Liver (tissue), 8 donors: ENCODE measurements at regions not wholly inside any gene's neighbourhood (a gene's known extent, or its start where the extent isn't known, plus 50 kb on each side); places are given as distances from the start of the nearest gene placed in this dataset.

Experiments
- DNase-seq: peaks from one replicate; pipeline ENCODE4 v3.0.0-alpha.2; 2017; ENCODE audit warnings: low spot score
- H3K27ac ChIP-seq, 2 donors: one replicate each; pipeline ENCODE4 v1.7.0; 2013; ENCODE audit warnings: inconsistent platforms in 2 of 2, low read length in 2 of 2, control low read depth in 1 of 2, low read depth in 1 of 2, mild to moderate bottlenecking in 1 of 2
- H3K27me3 ChIP-seq, 4 donors: one replicate each; pipeline versions ENCODE4 v1.6.1 to v1.7.0; 2013; ENCODE audit warnings: low read length in 3 of 4, inconsistent platforms in 1 of 4, mild to moderate bottlenecking in 1 of 4, moderate library complexity in 1 of 4; ENCODE audit not compliant: control insufficient read depth in 4 of 4, insufficient read depth in 4 of 4
- H3K36me3 ChIP-seq, 4 donors: one replicate each; pipeline versions ENCODE4 v1.6.1 to v1.7.0; 2013; ENCODE audit warnings: low read length in 3 of 4, mild to moderate bottlenecking in 3 of 4, low read depth in 1 of 4, moderate library complexity in 1 of 4; ENCODE audit not compliant: control insufficient read depth in 4 of 4, insufficient read depth in 3 of 4
- H3K4me1 ChIP-seq, 4 donors: one replicate each; pipeline versions ENCODE4 v1.6.1 to v1.7.0; 2013; ENCODE audit warnings: low read length in 3 of 4, mild to moderate bottlenecking in 3 of 4, moderate library complexity in 1 of 4; ENCODE audit not compliant: control insufficient read depth in 4 of 4, insufficient read depth in 4 of 4
- H3K4me3 ChIP-seq, 3 donors: one replicate each; pipeline versions ENCODE4 v1.6.1 to v1.7.0; 2013; ENCODE audit warnings: low read length in 3 of 3, control low read depth in 1 of 3, low read depth in 1 of 3, mild to moderate bottlenecking in 1 of 3
- H3K9ac ChIP-seq, 2 donors: one replicate each; pipeline ENCODE4 v1.7.0; 2013; ENCODE audit warnings: low read length in 2 of 2, mild to moderate bottlenecking in 2 of 2, moderate library complexity in 2 of 2, control low read depth in 1 of 2, low read depth in 1 of 2
- H3K9me3 ChIP-seq, 4 donors: one replicate each; pipeline versions ENCODE4 v1.6.1 to v1.7.0; 2013; ENCODE audit warnings: low read length in 3 of 4; ENCODE audit not compliant: control insufficient read depth in 4 of 4
- ATF3 ChIP-seq: IDR thresholded peaks from 2 replicates; pipeline ENCODE4 v1.6.1; 2016; ENCODE audit warnings: antibody characterized with exemption
- CTCF ChIP-seq: fragments of 150-350 bp; IDR thresholded peaks from 2 replicates; pipeline ENCODE4 v1.5.1; 2017; ENCODE audit warnings: improper control_type of control experiment, low read depth, low read length; ENCODE audit not compliant: missing input control
- HNF4A ChIP-seq, 2 donors: conservative IDR thresholded peaks; 2 replicates each; pipeline ENCODE4 v1.6.1; 2016; ENCODE audit warnings: antibody characterized with exemption in 2 of 2, mild to moderate bottlenecking in 2 of 2
- JUND ChIP-seq, 2 donors: IDR thresholded peaks; 2 replicates each; pipeline ENCODE4 v1.6.1; 2016; ENCODE audit warnings: antibody characterized with exemption in 2 of 2
- MAX ChIP-seq: IDR thresholded peaks from 2 replicates; pipeline ENCODE4 v1.6.1; 2016; ENCODE audit warnings: antibody characterized with exemption
- NR2F2 ChIP-seq: IDR thresholded peaks from 2 replicates; pipeline ENCODE4 v1.6.1; 2016; ENCODE audit warnings: antibody characterized with exemption
- RAD21 ChIP-seq, 2 donors: IDR thresholded peaks; 2 replicates each; pipeline ENCODE4 v1.6.1; 2016; ENCODE audit warnings: antibody characterized with exemption in 2 of 2, mild to moderate bottlenecking in 2 of 2
- REST ChIP-seq: IDR thresholded peaks from 2 replicates; pipeline ENCODE4 v1.6.1; 2016; ENCODE audit warnings: antibody characterized with exemption, mild to moderate bottlenecking
- SP1 ChIP-seq: IDR thresholded peaks from 2 replicates; pipeline ENCODE4 v1.6.1; 2018; ENCODE audit warnings: antibody characterized with exemption, mild to moderate bottlenecking
- YY1 ChIP-seq: IDR thresholded peaks from 2 replicates; pipeline ENCODE4 v1.6.1; 2016; ENCODE audit warnings: antibody characterized with exemption, mild to moderate bottlenecking
- ZBTB33 ChIP-seq: IDR thresholded peaks from 2 replicates; pipeline ENCODE4 v1.6.1; 2016; ENCODE audit warnings: antibody characterized with exemption
- WGBS: extraction: QIAGEN DNeasy Blood & Tissue Kit; methylation state at CpG from one replicate; pipeline ENCODE4 v1.1.7; 2013; 5-methylcytosine and 5-hydroxymethylcytosine counted together
- donor health status: healthy.
- donor health status: healthy.
- donor health status: healthy.
- donor health status: healthy.
- donor health status: healthy.

GRCh38 chr12:97800561-97800960, 338.0 kb downstream of the RMST start:
- no peaks in the 10 kb centered on the region for H3K9me3 ChIP-seq
- WGBS, result 67% methylated on average over 3 of the region's 3 CpGs

GRCh38 chr12:97801471-97802059, 339.0 kb downstream of the RMST start:
- TF ChIP-seq HNF4A (conservative IDR thresholded peaks at IDR 0.05) (no peak), ZBTB33 (no peak), SP1 (no peak), REST (no peak), RAD21 (IDR thresholded peaks at IDR 0.05) (no peak), MAX (no peak), ATF3 (no peak), CTCF (no peak), NR2F2 (no peak), JUND (IDR thresholded peaks at IDR 0.05) (no peak), YY1 (no peak)
- no peaks in the 10 kb centered on the region for H3K36me3 ChIP-seq
- H3K4me3 ChIP-seq, result no peak overlapping the region
- WGBS, result 87% methylated on average over 5 of the region's 5 CpGs
- DNase-seq, result no peak
- H3K27ac ChIP-seq, result no peak overlapping the region
- H3K27me3 ChIP-seq, result peaks cover 0 to 2% (median 0%) of the 10 kb centered on the region in 4 donors
- H3K9me3 ChIP-seq, result no peaks in the 10 kb centered on the region
- no peak overlapping the region for H3K9ac ChIP-seq
- H3K4me1 ChIP-seq, result no peaks in the 10 kb centered on the region

More at GRCh38 chr12:97800561-97800960, 338.0 kb downstream of the RMST start:
- no peak for TF ChIP-seq RAD21 (IDR thresholded peaks at IDR 0.05)
- H3K27ac ChIP-seq, result no peak overlapping the region
- DNase-seq, result no peak
- peaks cover 0 to 2% (median 0%) of the 10 kb centered on the region in 4 donors for H3K27me3 ChIP-seq
- no peak overlapping the region for H3K4me3 ChIP-seq
- no peaks in the 10 kb centered on the region for H3K4me1 ChIP-seq
- no peak overlapping the region for H3K9ac ChIP-seq
- no peaks in the 10 kb centered on the region for H3K36me3 ChIP-seq
